Neural progenitor cell (in vitro differentiated cells): ENCODE measurements at regions not wholly inside any gene's neighbourhood (a gene's known extent, or its start where the extent isn't known, plus 50 kb on each side); places are given as distances from the start of the nearest gene placed in this dataset.

Experiments
- DNase-seq: peaks from one replicate; pipeline ENCODE4 v3.0.0-alpha.2; 2016; ENCODE audit warnings: low spot score
- H2AFZ ChIP-seq: fragments of 200-600 bp; sonication (generic); replicated peaks from 2 replicates; pipeline ENCODE4 v1.6.1; 2016; ENCODE audit warnings: antibody characterized with exemption
- H3F3A ChIP-seq: fragments of 200-600 bp; sonication (generic); 2 replicates; pipeline ENCODE4 v1.6.1; 2016; ENCODE audit warnings: antibody characterized with exemption, low read depth
- H3K27ac ChIP-seq: fragments of 200-600 bp; sonication (generic); 2 replicates; pipeline ENCODE4 v1.5.1; 2016; ENCODE audit warnings: mild to moderate bottlenecking
- H3K27me3 ChIP-seq: fragments of 200-600 bp; sonication (generic); 2 replicates; pipeline ENCODE4 v1.6.1; 2016; ENCODE audit warnings: mild to moderate bottlenecking, moderate library complexity
- H3K36me3 ChIP-seq: fragments of 200-600 bp; sonication (generic); 2 replicates; pipeline ENCODE4 v1.5.1; 2016
- H3K4me1 ChIP-seq: fragments of 200-600 bp; sonication (generic); 2 replicates; pipeline ENCODE4 v1.6.1; 2016; ENCODE audit warnings: mixed run types
- H3K4me2 ChIP-seq: fragments of 200-600 bp; sonication (generic); 2 replicates; pipeline ENCODE4 v1.6.1; 2016
- H3K4me3 ChIP-seq: fragments of 200-600 bp; sonication (generic); 2 replicates; pipeline ENCODE4 v1.5.1; 2016
- H3K79me2 ChIP-seq: fragments of 200-600 bp; sonication (generic); 2 replicates; pipeline ENCODE4 v1.6.1; 2016; ENCODE audit warnings: low read depth
- H3K9ac ChIP-seq: fragments of 200-600 bp; sonication (generic); 2 replicates; pipeline ENCODE4 v1.6.1; 2016
- H3K9me3 ChIP-seq: fragments of 200-600 bp; sonication (generic); 2 replicates; pipeline ENCODE4 v1.5.1; 2016; ENCODE audit warnings: low read depth
- H4K20me1 ChIP-seq: fragments of 200-600 bp; sonication (generic); 2 replicates; pipeline ENCODE4 v1.6.1; 2016; ENCODE audit warnings: low read depth
- H3K27ac Mint-ChIP-seq: 3 replicates; pipeline ENCODE4 v1.8.0; 2021; ENCODE audit warnings: mixed read lengths
- H3K27me3 Mint-ChIP-seq: 2 replicates; pipeline ENCODE4 v1.8.0; 2022; ENCODE audit warnings: low read depth, mild to moderate bottlenecking, inconsistent platforms, moderate library complexity, mixed read lengths; ENCODE audit not compliant: insufficient read depth
- H3K36me3 Mint-ChIP-seq: 3 replicates; pipeline ENCODE4 v1.8.0; 2021; ENCODE audit warnings: mixed read lengths
- H3K4me1 Mint-ChIP-seq: 3 replicates; pipeline ENCODE4 v1.8.0; 2021; ENCODE audit warnings: mixed read lengths
- H3K4me3 Mint-ChIP-seq: 3 replicates; pipeline ENCODE4 v1.8.0; 2021; ENCODE audit warnings: mild to moderate bottlenecking, moderate library complexity, mixed read lengths
- H3K9me3 Mint-ChIP-seq: 3 replicates; pipeline ENCODE4 v1.8.0; 2020; ENCODE audit warnings: mixed read lengths
- EZH2 ChIP-seq: fragments of 200-600 bp; sonication (generic); IDR thresholded peaks from 2 replicates; pipeline ENCODE4 v1.6.1; 2017; ENCODE audit warnings: antibody characterized with exemption, mild to moderate bottlenecking, moderate library complexity
- EZH2phosphoT487 ChIP-seq: fragments of 200-600 bp; sonication (generic); IDR thresholded peaks from 2 replicates; pipeline ENCODE4 v1.6.1; 2017; ENCODE audit warnings: antibody characterized with exemption
- TF ChIP-seq, protein P1 (sequence below): fragments of 200-600 bp; sonication (generic); IDR thresholded peaks from 2 replicates; pipeline ENCODE4 v1.5.1; 2017; ENCODE audit warnings: antibody characterized with exemption, mild to moderate bottlenecking

DNA sequence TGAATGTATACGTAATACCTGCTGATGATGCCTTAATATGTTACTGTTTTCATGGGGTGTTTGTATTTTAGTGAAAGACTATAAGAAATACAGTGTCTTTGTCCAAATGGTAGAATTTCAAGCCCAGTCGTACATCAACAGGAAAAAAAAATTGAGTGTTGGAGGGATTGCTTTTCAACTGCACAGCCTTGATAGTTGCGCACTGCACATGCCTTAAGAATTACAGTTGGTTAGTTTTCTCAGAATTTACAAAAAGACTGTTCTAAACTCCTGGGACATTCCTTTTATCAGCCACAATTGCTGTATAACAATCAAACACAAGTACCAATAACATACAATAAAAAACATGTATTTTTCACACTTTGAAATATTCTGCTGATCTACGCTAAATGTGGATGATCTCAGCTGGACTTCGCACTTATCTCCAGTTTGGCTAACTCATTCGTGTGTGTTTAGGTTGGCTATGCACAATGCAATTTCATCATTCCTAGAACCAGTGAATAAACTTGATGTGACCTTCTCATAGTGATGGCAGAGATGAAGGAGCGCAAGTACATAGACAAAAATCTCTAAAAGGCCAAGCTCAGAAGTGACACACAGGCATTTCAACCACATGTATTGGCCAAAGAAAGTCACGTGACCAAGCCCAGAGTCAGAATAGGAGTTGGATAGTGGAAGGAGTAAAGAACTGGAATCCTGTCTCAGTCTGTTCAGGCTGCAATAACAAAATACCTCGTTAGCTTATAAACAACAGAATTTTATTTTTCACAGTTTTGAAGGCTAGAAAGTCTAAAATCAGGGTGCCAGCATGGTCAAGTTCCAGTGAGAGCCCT lies 152.3 kb downstream of the IPMK start:
- DNase-seq: no peak
- Histone ChIP-seq H3K27me3 (no peaks in the 10 kb centered on the region), H3K4me1 (no peaks in the 10 kb centered on the region), H3K36me3 (no peaks in the 10 kb centered on the region), H2AFZ (no peak overlapping the region), H4K20me1 (no peaks in the 10 kb centered on the region), H3K9me3 (no peaks in the 10 kb centered on the region), H3K9ac (no peak overlapping the region), H3K4me3 (no peak overlapping the region), H3K79me2 (no peaks in the 10 kb centered on the region), H3F3A (no peaks in the 10 kb centered on the region), H3K27ac (no peak overlapping the region), H3K4me2 (no peak overlapping the region)
- no peaks in the 10 kb centered on the region for H3K9me3 Mint-ChIP-seq
- no peaks in the 10 kb centered on the region for H3K27me3 Mint-ChIP-seq
- no peak overlapping the region for H3K4me3 Mint-ChIP-seq
- H3K36me3 Mint-ChIP-seq: no peaks in the 10 kb centered on the region
- TF ChIP-seq, protein P1, sequence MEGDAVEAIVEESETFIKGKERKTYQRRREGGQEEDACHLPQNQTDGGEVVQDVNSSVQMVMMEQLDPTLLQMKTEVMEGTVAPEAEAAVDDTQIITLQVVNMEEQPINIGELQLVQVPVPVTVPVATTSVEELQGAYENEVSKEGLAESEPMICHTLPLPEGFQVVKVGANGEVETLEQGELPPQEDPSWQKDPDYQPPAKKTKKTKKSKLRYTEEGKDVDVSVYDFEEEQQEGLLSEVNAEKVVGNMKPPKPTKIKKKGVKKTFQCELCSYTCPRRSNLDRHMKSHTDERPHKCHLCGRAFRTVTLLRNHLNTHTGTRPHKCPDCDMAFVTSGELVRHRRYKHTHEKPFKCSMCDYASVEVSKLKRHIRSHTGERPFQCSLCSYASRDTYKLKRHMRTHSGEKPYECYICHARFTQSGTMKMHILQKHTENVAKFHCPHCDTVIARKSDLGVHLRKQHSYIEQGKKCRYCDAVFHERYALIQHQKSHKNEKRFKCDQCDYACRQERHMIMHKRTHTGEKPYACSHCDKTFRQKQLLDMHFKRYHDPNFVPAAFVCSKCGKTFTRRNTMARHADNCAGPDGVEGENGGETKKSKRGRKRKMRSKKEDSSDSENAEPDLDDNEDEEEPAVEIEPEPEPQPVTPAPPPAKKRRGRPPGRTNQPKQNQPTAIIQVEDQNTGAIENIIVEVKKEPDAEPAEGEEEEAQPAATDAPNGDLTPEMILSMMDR: no peak
- TF ChIP-seq EZH2phosphoT487: no peak
- TF ChIP-seq EZH2: no peak
- H3K27ac Mint-ChIP-seq: no peak overlapping the region
- no peaks in the 10 kb centered on the region for H3K4me1 Mint-ChIP-seq

DNA sequence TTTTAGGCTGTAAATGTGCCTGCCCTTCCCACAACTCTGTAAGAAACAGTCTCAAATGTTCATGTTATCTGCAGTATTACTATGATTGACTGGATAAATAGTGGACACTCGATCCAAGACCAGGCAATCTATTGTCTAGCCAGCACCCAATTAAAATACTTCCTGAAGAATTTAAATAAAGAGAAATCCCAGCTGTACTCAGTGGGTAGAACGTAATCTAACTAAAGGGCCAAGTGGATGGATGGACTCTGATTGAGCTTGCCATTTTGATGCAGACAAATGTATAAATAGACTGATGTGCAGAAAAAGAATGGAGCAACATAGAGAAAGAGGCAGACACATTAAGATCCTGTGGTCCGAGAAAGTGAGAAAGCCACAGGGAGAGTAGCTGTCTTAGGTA lies 158.0 kb downstream of the IPMK start:
- Histone ChIP-seq H3K27ac (no peak overlapping the region), H3K9me3 (no peaks in the 10 kb centered on the region), H4K20me1 (no peaks in the 10 kb centered on the region), H3K27me3 (no peaks in the 10 kb centered on the region), H2AFZ (no peak overlapping the region), H3K4me3 (no peak overlapping the region), H3K4me1 (peaks cover 2% of the 10 kb centered on the region), H3F3A (no peaks in the 10 kb centered on the region), H3K9ac (no peak overlapping the region), H3K79me2 (no peaks in the 10 kb centered on the region), H3K4me2 (no peak overlapping the region), H3K36me3 (no peaks in the 10 kb centered on the region)
- H3K36me3 Mint-ChIP-seq: no peaks in the 10 kb centered on the region
- no peak overlapping the region for H3K4me3 Mint-ChIP-seq
- H3K4me1 Mint-ChIP-seq: no peaks in the 10 kb centered on the region
- H3K27ac Mint-ChIP-seq: no peak overlapping the region
- H3K9me3 Mint-ChIP-seq: no peaks in the 10 kb centered on the region
- no peak for DNase-seq
- TF ChIP-seq, protein P1: no peak
- TF ChIP-seq EZH2: no peak
- TF ChIP-seq EZH2phosphoT487: no peak
- H3K27me3 Mint-ChIP-seq: no peaks in the 10 kb centered on the region

DNA sequence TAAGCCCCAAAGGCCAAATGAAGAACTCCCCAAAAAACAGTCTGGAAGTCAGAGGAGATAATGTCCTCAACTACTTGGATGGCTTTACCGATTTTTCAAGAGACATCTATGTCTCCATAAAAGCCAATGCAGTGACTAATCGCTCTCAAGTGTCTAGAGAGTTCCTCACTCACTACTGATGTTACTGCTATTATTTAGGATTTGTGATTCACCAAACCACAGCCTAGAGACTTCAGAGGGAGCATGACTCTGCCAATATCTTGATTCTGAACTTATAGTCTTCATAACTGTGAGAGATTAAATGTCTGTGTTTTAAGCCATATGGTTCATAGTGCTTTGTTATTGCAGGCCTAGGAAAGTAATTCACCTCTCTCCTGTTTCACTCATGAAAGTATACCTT lies 160.2 kb downstream of the IPMK start:
- Mint-ChIP-seq H3K36me3 (no peaks in the 10 kb centered on the region), H3K27me3 (no peaks in the 10 kb centered on the region), H3K4me1 (no peaks in the 10 kb centered on the region), H3K9me3 (peaks cover 2% of the 10 kb centered on the region), H3K27ac (no peak overlapping the region), H3K4me3 (no peak overlapping the region)
- no peaks in the 10 kb centered on the region for H3K9me3 ChIP-seq
- TF ChIP-seq EZH2phosphoT487: no peak
- no peak for TF ChIP-seq EZH2
- TF ChIP-seq, protein P1: no peak
- H3K4me2 ChIP-seq: no peak overlapping the region
- H3F3A ChIP-seq: peaks cover 6% of the 10 kb centered on the region
- no peak overlapping the region for H2AFZ ChIP-seq
- no peaks in the 10 kb centered on the region for H3K27me3 ChIP-seq
- H3K4me3 ChIP-seq: no peak overlapping the region
- no peaks in the 10 kb centered on the region for H3K79me2 ChIP-seq
- H3K36me3 ChIP-seq: no peaks in the 10 kb centered on the region
- H3K27ac ChIP-seq: no peak overlapping the region
- no peaks in the 10 kb centered on the region for H4K20me1 ChIP-seq
- no peak overlapping the region for H3K9ac ChIP-seq
- DNase-seq: no peak
- peaks cover 7% of the 10 kb centered on the region for H3K4me1 ChIP-seq
